OCI-LY3 (cell line): ENCODE measurements at regions not wholly inside any gene's neighbourhood (a gene's known extent, or its start where the extent isn't known, plus 50 kb on each side); places are given as distances from the start of the nearest gene placed in this dataset.

Experiments used
- H2AFZ ChIP-seq: fragments of 200-600, 300-600 bp; shearing (Covaris generic); 2 replicates; pipeline ENCODE4 v1.6.0; 2014; ENCODE audit warnings: antibody characterized with exemption, low read depth, low read length
- H3K27ac ChIP-seq: fragments of 200-600, 300-600 bp; sonication (generic); 2 replicates; pipeline ENCODE4 v1.5.1; 2014; ENCODE audit warnings: mild to moderate bottlenecking, low read length, moderate library complexity, mixed read lengths
- H3K27me3 ChIP-seq: fragments of 200-600, 300-600 bp; sonication (generic); 2 replicates; pipeline ENCODE4 v1.6.1; 2014; ENCODE audit warnings: low read depth, low read length, mixed read lengths
- H3K36me3 ChIP-seq: fragments of 200-600, 300-600 bp; sonication (generic); replicated peaks from 2 replicates; pipeline ENCODE3; 2014; ENCODE audit warnings: low read depth, low read length, mixed read lengths
- H3K4me1 ChIP-seq: fragments of 300-600, 200-600 bp; sonication (generic); 2 replicates; pipeline ENCODE4 v1.6.1; 2014; ENCODE audit warnings: low read length, mixed read lengths
- H3K4me2 ChIP-seq: fragments of 200-600, 300-600 bp; sonication (generic); 2 replicates; pipeline ENCODE4 v1.6.1; 2014; ENCODE audit warnings: low read length, mixed read lengths
- H3K4me3 ChIP-seq: fragments of 300-600, 200-600 bp; sonication (generic); 2 replicates; pipeline ENCODE4 v1.5.1; 2014; ENCODE audit warnings: antibody characterized with exemption, mild to moderate bottlenecking, low read length, moderate library complexity
- H3K79me2 ChIP-seq: fragments of 300-600, 200-600 bp; shearing (Covaris generic); 2 replicates; pipeline ENCODE4 v1.6.1; 2014; ENCODE audit warnings: mild to moderate bottlenecking, low read length, mixed read lengths
- H3K9ac ChIP-seq: fragments of 300-600, 200-600 bp; shearing (Covaris generic); 2 replicates; pipeline ENCODE4 v1.6.0; 2014; ENCODE audit warnings: mild to moderate bottlenecking, low read length, moderate library complexity
- H3K9me3 ChIP-seq: fragments of 200-600, 300-600 bp; shearing (Covaris generic); 2 replicates; pipeline ENCODE4 v1.6.1; 2014; ENCODE audit warnings: low read length, mixed read lengths; ENCODE audit not compliant: insufficient read depth
- H4K20me1 ChIP-seq: fragments of 200-600, 300-600 bp; sonication (generic); 2 replicates; pipeline ENCODE4 v1.6.1; 2016; ENCODE audit warnings: low read length, mixed read lengths; ENCODE audit not compliant: insufficient read depth
- EZH2phosphoT487 ChIP-seq: fragments of 200-600 bp; shearing (Covaris generic); IDR thresholded peaks from 2 replicates; pipeline ENCODE4 v1.6.1; 2018; ENCODE audit warnings: antibody characterized with exemption, mixed run types, low read depth
- TF ChIP-seq, protein P1 (sequence below): fragments of 200-600, 300-600 bp; sonication (generic); IDR thresholded peaks from 2 replicates; pipeline ENCODE4 v1.5.1; 2014; ENCODE audit warnings: antibody characterized with exemption, low read length, low read depth

DNA sequence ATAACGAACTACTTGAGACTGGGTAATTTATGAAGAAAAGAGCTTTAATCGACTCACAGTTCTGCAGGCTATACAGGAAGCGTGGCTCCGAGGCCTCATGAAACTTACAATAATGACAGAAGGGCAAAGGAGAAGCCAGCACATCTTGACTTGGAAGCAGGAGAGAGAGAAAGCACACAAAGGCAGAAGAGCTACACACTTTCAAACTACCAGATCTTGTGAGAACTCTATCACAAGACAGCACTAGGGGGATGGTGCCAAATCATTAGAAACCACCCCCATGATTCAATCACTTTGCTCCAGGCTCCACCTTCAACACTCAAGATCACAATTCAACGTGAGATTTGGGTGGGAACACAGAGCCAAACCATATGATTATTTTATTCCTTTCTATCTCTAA lies 655.9 kb upstream of the SYT4 start:
- no peaks in the 10 kb centered on the region for H3K9me3 ChIP-seq
- H4K20me1 ChIP-seq: no peaks in the 10 kb centered on the region
- H3K4me3 ChIP-seq: no peak overlapping the region
- H3K9ac ChIP-seq: no peak overlapping the region
- no peak overlapping the region for H2AFZ ChIP-seq
- peaks cover 5% of the 10 kb centered on the region for H3K4me1 ChIP-seq
- no peak overlapping the region for H3K4me2 ChIP-seq
- H3K36me3 ChIP-seq: no peaks in the 10 kb centered on the region
- no peak overlapping the region for H3K27ac ChIP-seq
- no peak for TF ChIP-seq EZH2phosphoT487
- TF ChIP-seq, protein P1, sequence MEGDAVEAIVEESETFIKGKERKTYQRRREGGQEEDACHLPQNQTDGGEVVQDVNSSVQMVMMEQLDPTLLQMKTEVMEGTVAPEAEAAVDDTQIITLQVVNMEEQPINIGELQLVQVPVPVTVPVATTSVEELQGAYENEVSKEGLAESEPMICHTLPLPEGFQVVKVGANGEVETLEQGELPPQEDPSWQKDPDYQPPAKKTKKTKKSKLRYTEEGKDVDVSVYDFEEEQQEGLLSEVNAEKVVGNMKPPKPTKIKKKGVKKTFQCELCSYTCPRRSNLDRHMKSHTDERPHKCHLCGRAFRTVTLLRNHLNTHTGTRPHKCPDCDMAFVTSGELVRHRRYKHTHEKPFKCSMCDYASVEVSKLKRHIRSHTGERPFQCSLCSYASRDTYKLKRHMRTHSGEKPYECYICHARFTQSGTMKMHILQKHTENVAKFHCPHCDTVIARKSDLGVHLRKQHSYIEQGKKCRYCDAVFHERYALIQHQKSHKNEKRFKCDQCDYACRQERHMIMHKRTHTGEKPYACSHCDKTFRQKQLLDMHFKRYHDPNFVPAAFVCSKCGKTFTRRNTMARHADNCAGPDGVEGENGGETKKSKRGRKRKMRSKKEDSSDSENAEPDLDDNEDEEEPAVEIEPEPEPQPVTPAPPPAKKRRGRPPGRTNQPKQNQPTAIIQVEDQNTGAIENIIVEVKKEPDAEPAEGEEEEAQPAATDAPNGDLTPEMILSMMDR: no peak
- H3K79me2 ChIP-seq: no peaks in the 10 kb centered on the region
- H3K27me3 ChIP-seq: no peaks in the 10 kb centered on the region

DNA sequence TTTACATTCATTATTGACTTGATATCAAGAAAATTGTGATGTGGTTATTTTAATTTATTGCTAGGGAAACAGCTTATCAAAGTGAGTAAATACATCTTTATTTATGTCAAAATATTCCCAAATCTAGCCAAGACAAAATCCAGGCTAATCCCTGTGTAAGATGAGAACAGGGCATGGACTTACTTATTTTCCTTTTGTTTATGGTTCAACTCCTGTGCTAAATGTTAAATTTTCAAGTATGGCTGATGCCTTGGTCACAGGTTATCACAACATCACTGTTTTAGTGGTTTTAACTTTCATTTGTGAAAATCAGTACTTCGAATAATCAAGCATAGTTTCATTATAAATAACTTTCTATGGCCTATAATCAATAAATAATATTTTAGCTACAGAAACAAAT lies 657.0 kb upstream of the SYT4 start:
- no peak overlapping the region for H3K9ac ChIP-seq
- H3K27ac ChIP-seq: no peak overlapping the region
- TF ChIP-seq, protein P1: no peak
- TF ChIP-seq EZH2phosphoT487: no peak
- H3K27me3 ChIP-seq: no peaks in the 10 kb centered on the region
- no peaks in the 10 kb centered on the region for H3K79me2 ChIP-seq
- no peak overlapping the region for H2AFZ ChIP-seq
- no peak overlapping the region for H3K4me2 ChIP-seq
- H3K36me3 ChIP-seq: no peaks in the 10 kb centered on the region
- H3K9me3 ChIP-seq: no peaks in the 10 kb centered on the region
- no peaks in the 10 kb centered on the region for H4K20me1 ChIP-seq
- no peak overlapping the region for H3K4me3 ChIP-seq
- peaks cover 12% of the 10 kb centered on the region for H3K4me1 ChIP-seq

DNA sequence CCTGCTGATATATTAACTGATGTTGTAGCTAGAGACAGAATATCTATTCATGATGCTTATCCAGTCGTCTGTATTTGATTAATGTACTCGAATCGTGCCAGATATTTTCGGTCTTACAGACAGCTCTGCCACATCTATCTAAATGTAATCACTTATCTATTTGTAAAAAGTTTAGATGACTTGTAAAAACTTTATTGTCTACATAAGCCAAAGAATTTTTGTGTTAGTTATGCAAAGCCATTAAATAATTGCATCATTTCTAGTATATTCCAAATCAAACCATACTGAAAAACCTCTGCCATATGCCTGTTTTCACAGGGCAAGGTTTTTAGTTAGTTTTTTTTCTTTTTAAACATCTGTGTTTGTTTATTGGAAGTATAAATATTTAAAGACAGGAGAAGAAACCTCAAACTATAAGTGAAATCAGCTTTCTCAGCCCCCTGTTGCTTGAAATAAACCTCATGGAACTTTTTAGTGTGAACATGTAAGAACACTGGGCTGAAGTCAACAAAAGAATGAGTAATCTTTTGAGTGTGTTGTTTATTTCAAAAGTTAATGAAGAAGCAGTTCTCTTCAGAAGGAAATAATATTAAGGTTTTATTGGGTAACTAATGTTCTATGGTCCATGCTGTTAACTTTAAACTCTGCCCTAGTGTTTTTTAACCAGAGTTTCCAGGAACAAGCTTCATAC lies 657.6 kb upstream of the SYT4 start:
- Histone ChIP-seq H3K9me3 (no peaks in the 10 kb centered on the region), H3K9ac (no peak overlapping the region), H3K27ac (no peak overlapping the region), H3K4me1 (peaks cover 13% of the 10 kb centered on the region), H3K79me2 (no peaks in the 10 kb centered on the region), H3K36me3 (no peaks in the 10 kb centered on the region), H2AFZ (no peak overlapping the region), H4K20me1 (no peaks in the 10 kb centered on the region), H3K27me3 (no peaks in the 10 kb centered on the region), H3K4me2 (no peak overlapping the region), H3K4me3 (no peak overlapping the region)
- no peak for TF ChIP-seq EZH2phosphoT487
- TF ChIP-seq, protein P1: no peak

DNA sequence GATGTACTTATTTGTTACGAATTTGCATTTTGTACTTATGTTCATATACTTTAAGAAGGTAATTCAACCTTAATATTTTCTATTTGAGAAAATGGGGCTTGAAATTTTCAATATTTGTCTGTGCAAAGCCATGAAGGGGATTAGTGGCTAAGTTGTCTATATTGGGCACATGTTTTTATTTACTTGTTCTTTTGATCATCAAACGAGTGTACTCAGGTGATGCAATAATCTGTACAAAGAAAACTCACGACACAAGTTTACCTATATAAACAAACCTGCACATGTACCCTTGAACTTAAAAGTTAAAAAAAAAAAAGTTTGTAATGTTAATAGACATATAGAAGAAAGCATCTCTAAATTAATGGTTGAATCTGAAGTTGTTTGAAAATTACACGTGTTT lies 658.9 kb upstream of the SYT4 start:
- H3K4me1 ChIP-seq: peaks cover 13% of the 10 kb centered on the region
- H3K27ac ChIP-seq: no peak overlapping the region
- no peaks in the 10 kb centered on the region for H3K36me3 ChIP-seq
- no peak overlapping the region for H2AFZ ChIP-seq
- no peak overlapping the region for H3K4me2 ChIP-seq
- H3K27me3 ChIP-seq: no peaks in the 10 kb centered on the region
- H3K9ac ChIP-seq: no peak overlapping the region
- no peak overlapping the region for H3K4me3 ChIP-seq
- no peaks in the 10 kb centered on the region for H4K20me1 ChIP-seq
- TF ChIP-seq EZH2phosphoT487: no peak
- TF ChIP-seq, protein P1: no peak
- H3K79me2 ChIP-seq: no peaks in the 10 kb centered on the region
- no peaks in the 10 kb centered on the region for H3K9me3 ChIP-seq
